ENCODE measurements at regions not wholly inside any gene's neighbourhood (a gene's known extent, or its start where the extent isn't known, plus 50 kb on each side); places are given as distances from the start of the nearest gene placed in this dataset.
"Not testable (repeated sequence)": the region's sequence is repeated elsewhere in the genome, so short reads cannot be mapped to it uniquely, and the experiment has no call there.

DNA sequence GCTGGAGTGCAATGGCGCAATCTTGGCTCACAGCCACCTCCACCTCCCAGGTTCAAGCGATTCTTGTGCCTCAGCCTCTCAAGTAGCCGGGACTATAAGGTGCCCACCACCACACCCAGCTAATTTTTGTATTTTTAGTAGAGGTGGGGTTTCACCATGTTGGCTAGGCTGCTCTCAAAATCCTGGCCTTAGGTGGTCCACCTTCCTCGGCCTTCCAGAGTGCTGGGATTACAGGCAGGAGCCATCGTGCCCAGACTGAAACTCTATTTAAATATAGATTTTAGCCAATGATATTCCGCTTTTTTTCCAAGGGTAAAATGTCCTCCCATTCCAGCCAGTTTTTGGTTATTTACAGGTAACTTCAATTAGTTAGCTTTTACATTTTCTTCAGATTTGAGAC lies 79.4 kb upstream of the TPTE start:
- TF ChIP-seq, protein P1, sequence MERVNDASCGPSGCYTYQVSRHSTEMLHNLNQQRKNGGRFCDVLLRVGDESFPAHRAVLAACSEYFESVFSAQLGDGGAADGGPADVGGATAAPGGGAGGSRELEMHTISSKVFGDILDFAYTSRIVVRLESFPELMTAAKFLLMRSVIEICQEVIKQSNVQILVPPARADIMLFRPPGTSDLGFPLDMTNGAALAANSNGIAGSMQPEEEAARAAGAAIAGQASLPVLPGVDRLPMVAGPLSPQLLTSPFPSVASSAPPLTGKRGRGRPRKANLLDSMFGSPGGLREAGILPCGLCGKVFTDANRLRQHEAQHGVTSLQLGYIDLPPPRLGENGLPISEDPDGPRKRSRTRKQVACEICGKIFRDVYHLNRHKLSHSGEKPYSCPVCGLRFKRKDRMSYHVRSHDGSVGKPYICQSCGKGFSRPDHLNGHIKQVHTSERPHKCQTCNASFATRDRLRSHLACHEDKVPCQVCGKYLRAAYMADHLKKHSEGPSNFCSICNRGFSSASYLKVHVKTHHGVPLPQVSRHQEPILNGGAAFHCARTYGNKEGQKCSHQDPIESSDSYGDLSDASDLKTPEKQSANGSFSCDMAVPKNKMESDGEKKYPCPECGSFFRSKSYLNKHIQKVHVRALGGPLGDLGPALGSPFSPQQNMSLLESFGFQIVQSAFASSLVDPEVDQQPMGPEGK (CRISPR knock-in tag; IDR thresholded peaks at IDR 0.05; ENCODE audit: borderline replicate concordance): not testable (repeated sequence)
- not testable (repeated sequence) for TF ChIP-seq ZFP30 (CRISPR knock-in tag; IDR thresholded peaks at IDR 0.05)
